B cell (primary cell): ENCODE measurements at regions not wholly inside any gene's neighbourhood (a gene's known extent, or its start where the extent isn't known, plus 50 kb on each side); places are given as distances from the start of the nearest gene placed in this dataset.

Experiments used
- ATAC-seq: fragments of 200-7000 bp; cut with Tn5 transposase; one replicate; pipeline ENCODE4 v1.10.0; 2021; ENCODE audit warnings: low read depth, mild to moderate bottlenecking, moderate number of reproducible peaks, moderate library complexity
- CTCF ChIA-PET: fragments of 350-600 bp; sonication (Branson Sonifier 250); formaldehyde crosslinking; loops from one replicate; lab custom pipeline; 2021; ENCODE audit warnings: antibody characterized with exemption, inconsistent platforms; lab: Charles Lee
- POLR2A ChIA-PET: fragments of 350-600 bp; sonication (Branson Sonifier 250); formaldehyde crosslinking; loops from one replicate; lab custom pipeline; 2021; ENCODE audit warnings: antibody characterized with exemption; lab: Charles Lee
- DNase-seq: peaks from one replicate; pipeline ENCODE4 v3.0.0; 2013
- H2AFZ ChIP-seq: 2 replicates; pipeline ENCODE4 v1.6.1; 2012; ENCODE audit warnings: mild to moderate bottlenecking, low read depth, low read length; ENCODE audit not compliant: insufficient read depth, poor library complexity, severe bottlenecking
- H3K27ac ChIP-seq, 2 donors: 1 replicate in 1 of 2; 2 replicates in 1 of 2; pipeline ENCODE4 v1.5.1; 2012 to 2013; ENCODE audit warnings: low read length in 2 of 2, mild to moderate bottlenecking in 2 of 2, moderate library complexity in 1 of 2
- H3K27me3 ChIP-seq, 4 experiments: fragments of 200-600 bp in 1 of 4; sonication (generic) in 1 of 4; replicated peaks in 1 of 4; 1 replicate in 2 of 4; 2 replicates in 2 of 4; pipeline versions ENCODE4 v1.6.1 to v1.7.0; 2013 to 2016; ENCODE audit warnings: low read length in 3 of 4, mild to moderate bottlenecking in 2 of 4, mixed read lengths in 1 of 4, moderate library complexity in 1 of 4; ENCODE audit not compliant: insufficient read depth in 4 of 4, control insufficient read depth in 3 of 4; ENCODE audit errors: control extremely low read depth in 1 of 4
- H3K36me3 ChIP-seq, 2 experiments: replicated peaks in 1 of 2; 1 replicate in 1 of 2; 2 replicates in 1 of 2; pipeline versions ENCODE4 v1.6.1 to v1.7.1; 2013; ENCODE audit warnings: low read length in 1 of 2; ENCODE audit not compliant: insufficient read depth in 2 of 2, control insufficient read depth in 1 of 2; ENCODE audit errors: control extremely low read depth in 1 of 2, extremely low read depth in 1 of 2
- H3K4me1 ChIP-seq, 2 donors: fragments of 200-600 bp in 1 of 2; sonication (generic) in 1 of 2; 1 replicate in 1 of 2; 2 replicates in 1 of 2; pipeline versions ENCODE4 v1.5.1 to v1.6.1; 2013 to 2017; ENCODE audit warnings: low read length in 2 of 2; ENCODE audit not compliant: control insufficient read depth in 2 of 2, insufficient read depth in 2 of 2
- H3K4me2 ChIP-seq: replicated peaks from 2 replicates; pipeline ENCODE3; 2012; ENCODE audit warnings: mild to moderate bottlenecking, low read depth, low read length; ENCODE audit not compliant: poor library complexity, severe bottlenecking
- H3K4me3 ChIP-seq, 5 experiments: fragments of 200-600 bp in 1 of 5; sonication (generic) in 1 of 5; 1 replicate in 3 of 5; 2 replicates in 2 of 5; pipeline versions ENCODE4 v1.5.1 to v1.7.0; 2011 to 2016; ENCODE audit warnings: low read length in 4 of 5, mild to moderate bottlenecking in 4 of 5, low read depth in 2 of 5, control low read depth in 1 of 5, moderate library complexity in 1 of 5; ENCODE audit not compliant: insufficient read depth in 1 of 5; ENCODE audit errors: control extremely low read depth in 1 of 5, extremely low read depth in 1 of 5
- H3K79me2 ChIP-seq: fragments of 200-600 bp; sonication (generic); one replicate; pipeline ENCODE4 v1.6.0; 2016; ENCODE audit warnings: low read length; ENCODE audit not compliant: control insufficient read depth, insufficient read depth
- H3K9ac ChIP-seq: fragments of 200-600 bp; sonication (generic); 2 replicates; pipeline ENCODE4 v1.6.1; 2017; ENCODE audit warnings: mild to moderate bottlenecking, low read length, moderate library complexity
- H3K9me3 ChIP-seq, 3 donors: one replicate each; pipeline versions ENCODE4 v1.6.1 to v1.7.1; 2013; ENCODE audit warnings: low read length in 2 of 3; ENCODE audit not compliant: control insufficient read depth in 2 of 3, insufficient read depth in 1 of 3; ENCODE audit errors: control extremely low read depth in 1 of 3
- H4K20me1 ChIP-seq: 2 replicates; pipeline ENCODE4 v1.6.0; 2012; ENCODE audit warnings: mild to moderate bottlenecking, low read length; ENCODE audit not compliant: insufficient read depth, control insufficient read depth, poor library complexity, severe bottlenecking
- H3K27ac Mint-ChIP-seq: one replicate; pipeline ENCODE4 v1.8.0; 2021; ENCODE audit warnings: mixed read lengths
- H3K27me3 Mint-ChIP-seq: one replicate; pipeline ENCODE4 v1.8.0; 2021; ENCODE audit warnings: mixed read lengths
- H3K4me1 Mint-ChIP-seq: one replicate; pipeline ENCODE4 v1.8.0; 2021; ENCODE audit warnings: mixed read lengths
- H3K4me3 Mint-ChIP-seq: one replicate; pipeline ENCODE4 v1.8.0; 2021; ENCODE audit warnings: mixed read lengths
- H3K9me3 Mint-ChIP-seq: one replicate; pipeline ENCODE4 v1.8.0; 2022; ENCODE audit warnings: mixed read lengths; ENCODE audit not compliant: insufficient read depth
- EZH2 ChIP-seq: IDR thresholded peaks from 2 replicates; pipeline ENCODE4 v1.6.1; 2012; ENCODE audit warnings: borderline replicate concordance, low read depth, mild to moderate bottlenecking, moderate library complexity, low read length; ENCODE audit not compliant: insufficient read depth, poor library complexity, severe bottlenecking
- WGBS: methylation state at CpG from one replicate; pipeline ENCODE4 v1.1.5; 2013; ENCODE audit warnings: missing lambda C conversion rate; ENCODE audit not compliant: insufficient coverage; 5-methylcytosine and 5-hydroxymethylcytosine counted together
- intact Hi-C: fragments of 100-400 bp; cut with micrococcal nuclease; formaldehyde crosslinking; loops from one replicate; pipeline ENCODE4 v1.10.0; 2022
- TF ChIP-seq, protein P1 (sequence below): fragments of 200-600 bp; IDR thresholded peaks from one replicate; pipeline ENCODE4 v1.8.0; 2022; ENCODE audit warnings: antibody characterized with exemption, mild to moderate bottlenecking

DNA sequence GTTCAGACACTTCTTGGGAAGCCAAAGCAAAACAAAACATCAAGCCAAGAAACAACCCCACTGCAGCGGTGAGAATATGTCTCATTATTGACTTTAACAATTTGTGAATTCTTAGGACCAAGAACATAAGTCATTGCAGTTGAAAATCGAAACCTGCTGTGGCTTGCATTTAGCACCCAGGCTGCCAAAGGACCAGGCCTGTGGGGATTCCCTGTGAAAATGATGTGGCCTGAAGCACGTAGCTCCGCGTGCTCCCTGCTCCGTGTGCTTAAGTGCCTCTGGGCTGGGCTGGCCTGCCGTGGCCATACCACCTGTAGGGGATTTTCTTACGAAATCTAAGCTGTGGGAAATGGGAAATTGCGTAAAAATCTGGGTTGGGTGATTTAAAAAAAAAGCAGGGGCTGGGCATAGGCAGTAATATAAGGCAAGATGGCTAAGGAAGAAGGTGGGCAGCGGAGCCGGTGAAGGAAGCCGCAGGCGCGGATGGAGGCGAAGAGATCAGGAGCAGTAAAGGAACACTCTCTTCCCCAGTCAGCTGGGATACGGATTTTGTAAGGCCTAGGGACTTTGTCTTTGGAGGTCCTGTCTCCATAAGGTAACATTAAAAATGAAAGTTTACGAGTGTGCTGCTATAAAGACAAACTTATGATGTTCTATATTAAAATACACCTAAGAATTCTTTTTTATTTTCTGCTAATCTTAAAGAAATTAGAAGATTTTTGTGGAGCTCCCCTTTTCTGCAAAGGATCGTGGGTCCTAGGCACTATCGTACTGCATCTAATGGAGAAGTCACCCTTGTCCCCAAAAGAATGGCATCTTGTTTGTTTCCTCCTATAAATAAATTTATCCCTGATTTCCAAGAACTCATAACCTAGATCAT is 189.6 kb upstream of the SEMA6A start:
- ChIA-PET CTCF (no interaction called here), POLR2A (no interaction called here)
- H3K27ac ChIP-seq = no peak overlapping the region
- no peak for TF ChIP-seq EZH2
- TF ChIP-seq, protein P1, sequence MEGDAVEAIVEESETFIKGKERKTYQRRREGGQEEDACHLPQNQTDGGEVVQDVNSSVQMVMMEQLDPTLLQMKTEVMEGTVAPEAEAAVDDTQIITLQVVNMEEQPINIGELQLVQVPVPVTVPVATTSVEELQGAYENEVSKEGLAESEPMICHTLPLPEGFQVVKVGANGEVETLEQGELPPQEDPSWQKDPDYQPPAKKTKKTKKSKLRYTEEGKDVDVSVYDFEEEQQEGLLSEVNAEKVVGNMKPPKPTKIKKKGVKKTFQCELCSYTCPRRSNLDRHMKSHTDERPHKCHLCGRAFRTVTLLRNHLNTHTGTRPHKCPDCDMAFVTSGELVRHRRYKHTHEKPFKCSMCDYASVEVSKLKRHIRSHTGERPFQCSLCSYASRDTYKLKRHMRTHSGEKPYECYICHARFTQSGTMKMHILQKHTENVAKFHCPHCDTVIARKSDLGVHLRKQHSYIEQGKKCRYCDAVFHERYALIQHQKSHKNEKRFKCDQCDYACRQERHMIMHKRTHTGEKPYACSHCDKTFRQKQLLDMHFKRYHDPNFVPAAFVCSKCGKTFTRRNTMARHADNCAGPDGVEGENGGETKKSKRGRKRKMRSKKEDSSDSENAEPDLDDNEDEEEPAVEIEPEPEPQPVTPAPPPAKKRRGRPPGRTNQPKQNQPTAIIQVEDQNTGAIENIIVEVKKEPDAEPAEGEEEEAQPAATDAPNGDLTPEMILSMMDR = no peak
- no peak overlapping the region for H3K9ac ChIP-seq
- DNase-seq (no peak), ATAC-seq (no peak)
- peaks cover 7% of the 10 kb centered on the region for H3K27me3 Mint-ChIP-seq
- H3K4me3 Mint-ChIP-seq = no peak overlapping the region
- H3K36me3 ChIP-seq = no peaks in the 10 kb centered on the region
- no peaks in the 10 kb centered on the region for H3K9me3 ChIP-seq
- H4K20me1 ChIP-seq = no peaks in the 10 kb centered on the region
- H3K27me3 ChIP-seq = no peaks in the 10 kb centered on the region
- no peaks in the 10 kb centered on the region for H3K79me2 ChIP-seq
- no peak overlapping the region for H2AFZ ChIP-seq
- no peaks in the 10 kb centered on the region for H3K9me3 Mint-ChIP-seq
- no peak overlapping the region for H3K27ac Mint-ChIP-seq
- 68% methylated on average over 10 of the region's 19 CpGs for WGBS
- H3K4me2 ChIP-seq = no peak overlapping the region
- no peaks in the 10 kb centered on the region for H3K4me1 ChIP-seq
- no peaks in the 10 kb centered on the region for H3K4me1 Mint-ChIP-seq
- H3K4me3 ChIP-seq = no peak overlapping the region
- intact Hi-C loops = no loop called here

DNA sequence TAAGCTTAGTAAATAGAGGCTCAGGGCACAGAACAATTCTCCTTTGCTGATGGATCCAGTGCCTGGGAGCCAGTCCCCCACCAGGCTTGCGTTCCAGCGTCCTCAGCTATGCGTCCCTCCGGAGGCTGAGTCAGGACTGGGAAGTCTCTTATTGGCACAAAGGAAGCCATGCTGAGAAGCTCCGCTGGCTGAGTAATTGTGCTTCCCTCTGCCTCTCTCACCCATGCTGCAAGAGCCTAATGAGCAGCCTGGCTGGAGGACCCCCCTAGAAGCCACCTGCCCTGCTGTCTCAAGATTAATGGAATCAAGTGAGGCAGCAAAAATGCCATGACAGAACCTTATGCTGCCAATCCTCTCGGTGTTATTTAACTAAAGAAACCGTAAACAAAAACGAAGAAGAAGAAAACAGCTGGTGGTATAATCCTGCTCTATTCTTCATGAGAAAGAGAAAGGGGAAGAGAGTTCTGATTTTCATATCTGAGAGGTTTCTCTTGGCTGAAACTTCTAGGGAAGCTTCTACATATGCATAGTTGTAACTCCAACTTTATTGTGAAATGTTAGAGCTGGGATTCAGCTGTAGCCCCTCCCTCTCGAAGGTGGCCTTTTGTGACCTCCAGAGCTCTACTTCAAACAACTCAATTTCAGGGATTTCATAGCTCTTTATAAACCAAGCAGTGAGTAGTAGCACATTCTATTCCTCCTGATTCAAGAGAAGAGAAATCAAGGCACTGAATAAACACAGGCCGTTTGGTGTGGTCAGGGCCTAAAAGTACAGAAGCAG is 185.4 kb upstream of the SEMA6A start:
- no peak for TF ChIP-seq EZH2
- TF ChIP-seq, protein P1 = no peak
- Histone ChIP-seq H4K20me1 (no peaks in the 10 kb centered on the region), H3K27ac (no peak overlapping the region), H3K9me3 (no peaks in the 10 kb centered on the region), H3K79me2 (no peaks in the 10 kb centered on the region), H3K27me3 (no peaks in the 10 kb centered on the region), H3K9ac (no peak overlapping the region), H3K4me3 (no peak overlapping the region), H3K4me2 (no peak overlapping the region), H3K4me1 (no peaks in the 10 kb centered on the region), H2AFZ (no peak overlapping the region), H3K36me3 (no peaks in the 10 kb centered on the region)
- Mint-ChIP-seq H3K4me1 (no peaks in the 10 kb centered on the region), H3K27me3 (no peaks in the 10 kb centered on the region), H3K27ac (no peak overlapping the region), H3K9me3 (no peaks in the 10 kb centered on the region), H3K4me3 (no peak overlapping the region)
- ChIA-PET CTCF (interaction anchor here (0.7 kb wide), 1 partner anchor 8 kb away, joined by 3 read pairs; no protein-coding TSS in a partner anchor), POLR2A (no interaction called here)
- DNase-seq (no peak), ATAC-seq (no peak)
- intact Hi-C loops = no loop called here
- 86% methylated on average over 7 of the region's 10 CpGs for WGBS
